GM18870 (cell line): ENCODE measurements at regions not wholly inside any gene's neighbourhood (a gene's known extent, or its start where the extent isn't known, plus 50 kb on each side); places are given as distances from the start of the nearest gene placed in this dataset.
"Not testable (repeated sequence)": the region's sequence is repeated elsewhere in the genome, so short reads cannot be mapped to it uniquely, and the experiment has no call there.

Experiments
- ATAC-seq: cut with Tn5 transposase; IDR thresholded peaks from one replicate; pipeline ENCODE4 v1.9.1; 2021; ENCODE audit warnings: moderate library complexity; ENCODE audit not compliant: unreplicated experiment

DNA sequence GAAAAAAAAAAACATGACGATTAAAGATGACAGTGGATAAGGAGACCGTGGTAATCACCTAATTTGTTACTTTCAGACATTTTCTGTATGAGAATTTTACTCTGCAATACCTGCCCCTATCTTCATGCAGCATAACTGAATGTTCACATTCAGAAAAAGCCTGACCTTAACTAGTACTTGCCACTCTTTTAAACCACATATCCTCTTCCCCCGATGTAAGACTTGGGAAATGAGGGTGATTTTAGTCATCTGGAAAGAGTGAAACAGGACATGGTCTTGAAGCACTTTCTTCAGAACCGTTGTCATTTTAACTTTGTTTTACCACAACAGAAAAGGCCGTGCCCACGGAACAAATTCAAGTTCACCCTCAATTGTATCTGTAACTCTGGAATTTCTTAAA, 318.5 kb downstream of the BCL2L11 start:
- ATAC-seq, result not testable (repeated sequence)

DNA sequence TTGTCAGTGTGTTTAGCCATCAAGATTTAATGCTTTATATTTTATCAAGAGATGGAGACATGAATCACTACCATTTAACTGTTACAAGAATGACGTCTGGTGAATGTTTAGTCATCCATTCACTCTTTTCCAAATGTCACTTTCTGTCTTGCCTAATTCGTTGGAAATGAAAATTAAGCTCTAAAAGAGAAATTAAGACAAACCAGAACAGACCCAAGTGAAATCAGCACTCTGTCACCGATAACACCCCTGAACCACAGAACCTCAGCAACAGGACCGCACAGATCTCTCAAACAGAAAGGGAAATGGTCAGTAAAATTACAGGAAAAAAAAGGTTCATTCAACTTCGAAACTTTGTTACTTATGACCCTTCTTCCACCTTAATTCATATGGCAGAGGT, 320.9 kb downstream of the BCL2L11 start:
- not testable (repeated sequence) for ATAC-seq

GRCh38 chr2:111442767-111443454, 322.2 kb downstream of the BCL2L11 start:
- ATAC-seq, result not testable (repeated sequence)

GRCh38 chr2:111444516-111444915, 323.8 kb downstream of the BCL2L11 start:
- ATAC-seq, result not testable (repeated sequence)

GRCh38 chr2:111445191-111445929, 324.6 kb downstream of the BCL2L11 start:
- ATAC-seq, result not testable (repeated sequence)

DNA sequence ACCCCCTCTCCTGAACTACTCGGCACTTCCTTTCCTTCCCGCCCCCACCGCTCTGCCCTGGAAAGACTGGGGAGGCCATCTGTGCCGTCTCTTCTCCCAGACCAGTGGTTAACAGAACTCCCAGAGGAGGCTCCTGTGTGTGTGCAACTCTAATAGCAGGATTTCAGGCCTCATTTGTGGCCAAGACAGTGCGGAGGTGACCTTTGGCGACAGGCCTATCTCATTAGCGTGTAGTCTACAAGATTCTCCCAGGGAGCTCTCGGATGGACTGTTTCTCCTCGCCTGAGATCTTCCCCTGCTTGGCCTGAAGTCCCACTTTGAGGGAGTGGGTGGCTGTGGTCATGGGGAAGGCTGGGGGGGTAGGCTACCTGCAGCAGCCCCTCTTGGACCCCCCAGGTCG, 325.2 kb downstream of the BCL2L11 start:
- ATAC-seq, result not testable (repeated sequence)

DNA sequence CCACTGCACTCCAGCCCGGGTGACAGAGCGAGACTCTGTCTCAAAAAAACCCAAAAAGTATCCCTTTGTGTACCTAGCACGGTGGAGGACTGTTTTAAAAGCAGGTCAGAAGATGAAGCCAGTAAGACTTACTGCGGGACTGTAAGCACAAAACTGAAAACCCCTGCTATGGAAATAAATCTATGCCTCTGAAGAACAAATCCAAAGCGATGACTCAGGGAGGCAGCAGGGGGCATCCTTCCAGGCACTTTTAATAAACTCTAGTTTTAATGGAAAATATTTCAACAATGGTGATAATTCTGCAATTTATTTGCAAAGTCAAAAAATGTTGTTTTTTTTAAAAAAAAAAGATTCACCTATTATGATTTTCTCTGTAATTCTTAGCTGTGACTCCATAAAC, 326.8 kb downstream of the BCL2L11 start:
- not testable (repeated sequence) for ATAC-seq

DNA sequence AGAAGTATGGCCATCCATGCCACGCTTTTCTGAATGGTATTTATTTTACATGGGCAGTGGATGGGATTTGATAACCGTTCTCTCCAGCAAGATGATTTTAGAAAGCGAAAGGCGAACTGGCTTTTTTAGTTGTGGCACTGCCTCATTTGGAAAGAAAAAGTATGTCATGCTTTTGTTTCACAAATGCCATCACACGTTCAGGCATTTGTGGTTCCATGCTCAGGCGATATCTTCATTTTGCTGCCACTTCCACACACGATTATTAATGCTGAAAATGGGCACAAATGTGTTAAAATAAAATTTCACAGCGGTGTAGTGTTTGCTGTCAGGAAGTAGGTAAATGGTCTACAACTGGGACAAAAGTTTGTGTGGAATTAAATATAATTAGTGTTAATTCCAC, 328.1 kb downstream of the BCL2L11 start:
- ATAC-seq, result not testable (repeated sequence)

DNA sequence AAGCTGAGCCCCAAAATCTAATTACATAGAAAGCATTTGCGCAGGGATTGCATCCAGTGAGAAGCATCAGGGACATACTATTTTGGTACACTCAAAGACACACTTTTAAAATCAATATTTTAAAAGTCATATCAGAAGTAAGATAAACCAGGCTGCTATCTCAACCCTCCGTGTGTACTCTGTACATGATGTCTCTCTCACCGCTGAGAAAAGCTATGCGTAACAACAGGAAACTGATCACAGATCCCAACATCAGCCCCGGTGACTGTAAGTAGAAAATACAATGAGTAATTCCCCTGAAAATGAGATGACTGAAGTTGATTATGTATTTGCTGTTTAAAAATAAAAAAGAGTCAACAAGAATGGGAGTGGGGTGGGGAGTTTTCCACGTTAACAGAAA, 329.8 kb downstream of the BCL2L11 start:
- ATAC-seq, result not testable (repeated sequence)

GRCh38 chr2:111451692-111452199, 331.0 kb downstream of the BCL2L11 start:
- peak; percentile 31 for ATAC-seq

DNA sequence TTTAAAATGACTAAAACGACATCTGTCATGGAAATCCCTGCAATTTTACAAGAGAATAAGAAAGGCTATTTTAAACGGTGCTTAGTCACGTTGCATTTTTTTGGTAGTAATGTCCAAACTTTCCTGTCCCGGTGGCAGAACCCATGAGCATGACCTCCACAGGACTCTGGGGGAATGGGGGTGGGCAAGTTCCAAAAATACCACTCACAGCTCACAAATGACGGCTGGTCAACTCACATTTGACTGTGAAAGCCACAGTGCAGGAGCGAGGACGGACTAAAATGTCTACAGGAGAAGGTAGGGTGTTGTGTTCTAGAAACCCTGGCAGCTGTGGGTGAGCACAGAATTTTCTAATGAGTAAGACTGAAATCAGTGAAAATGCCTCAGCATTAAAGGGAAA, 331.5 kb downstream of the BCL2L11 start:
- ATAC-seq, result peak; percentile 61

- not testable (repeated sequence) for ATAC-seq
Observed at GRCh38 chr2:111453308-111453707, 332.6 kb downstream of the BCL2L11 start.

DNA sequence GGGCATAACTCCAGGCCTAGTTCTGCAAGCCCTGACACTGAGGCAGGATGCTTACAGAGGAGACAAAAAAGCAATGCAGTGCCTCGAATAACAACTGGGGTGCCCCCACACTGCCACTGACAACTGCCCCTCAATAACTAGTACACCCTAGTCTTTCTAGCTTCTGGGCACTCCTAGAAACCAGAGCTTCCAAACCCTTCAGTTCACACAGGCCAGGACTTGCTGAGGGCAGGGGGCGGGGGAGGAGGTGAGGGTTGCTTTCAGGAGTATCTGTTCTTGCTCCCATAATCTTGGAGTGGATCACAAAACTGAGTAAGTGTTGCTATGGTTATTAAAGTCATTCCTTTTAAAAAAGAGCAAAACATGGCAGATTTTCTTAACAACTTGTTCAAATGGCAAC, 333.1 kb downstream of the BCL2L11 start:
- not testable (repeated sequence) for ATAC-seq

DNA sequence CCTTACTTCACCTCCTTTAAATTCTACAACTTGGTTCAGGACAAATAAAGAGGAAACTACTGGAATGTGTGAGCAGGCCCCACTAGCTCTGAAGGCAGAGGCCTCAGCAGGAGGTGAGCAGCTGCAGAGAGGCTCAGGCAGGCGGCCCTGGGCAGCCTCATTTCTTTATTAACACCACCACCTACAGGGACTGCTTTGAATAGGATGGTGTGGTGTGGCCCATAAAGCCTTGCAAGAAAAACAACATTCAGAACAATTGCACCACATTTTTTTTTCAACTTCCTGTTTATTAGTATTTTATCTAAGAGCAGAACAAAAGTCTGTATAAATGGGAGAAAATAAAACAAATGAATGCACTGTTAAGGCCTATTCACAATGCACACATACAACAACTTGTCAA, 333.7 kb downstream of the BCL2L11 start:
- not testable (repeated sequence) for ATAC-seq

DNA sequence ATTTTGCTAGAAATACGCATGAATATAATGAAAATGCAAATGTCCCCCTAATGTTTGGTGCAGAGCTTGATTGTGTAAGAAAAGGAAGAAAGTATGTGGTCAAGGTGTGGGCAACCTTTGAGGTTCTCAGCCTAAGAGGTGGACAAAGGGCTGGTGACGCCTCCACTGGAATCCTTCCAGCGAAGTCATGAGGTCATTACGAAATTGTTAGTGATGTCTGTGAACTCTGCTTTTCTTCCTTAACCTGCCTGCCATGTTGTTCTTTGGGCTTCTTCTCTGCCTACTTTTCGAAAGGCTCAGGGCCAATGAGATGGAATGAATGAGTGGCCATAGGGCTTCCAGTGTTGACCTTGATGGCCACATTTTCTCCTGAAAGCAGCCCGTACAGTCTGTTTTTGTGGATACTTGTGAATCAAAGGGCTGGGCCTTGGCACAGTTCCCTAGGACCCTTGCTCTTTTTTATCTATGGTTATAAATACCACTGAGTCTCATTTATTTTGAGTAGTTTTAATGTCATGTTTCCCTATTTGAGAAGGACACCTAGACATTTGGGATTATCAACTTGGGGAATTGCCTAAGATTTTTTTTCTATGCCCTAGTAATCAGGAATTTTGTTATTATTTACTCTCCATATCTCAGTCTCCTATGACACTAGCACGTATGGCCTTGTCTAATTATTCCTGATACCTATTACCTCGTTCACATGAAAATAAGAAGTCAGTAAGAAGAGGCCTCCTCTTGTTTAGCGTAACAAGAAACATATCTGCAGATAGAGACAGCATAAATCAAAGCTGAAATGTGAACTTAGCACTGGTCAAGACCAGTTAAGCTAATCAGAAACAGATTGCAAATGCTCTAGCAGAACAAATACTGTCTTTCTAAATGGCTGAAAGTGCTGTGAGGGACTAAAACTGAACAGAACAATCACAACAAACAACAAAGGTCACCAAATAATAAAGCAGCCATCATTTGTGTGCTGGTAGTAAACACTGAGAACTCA, 334.6 kb downstream of the BCL2L11 start:
- not testable (repeated sequence) for ATAC-seq

DNA sequence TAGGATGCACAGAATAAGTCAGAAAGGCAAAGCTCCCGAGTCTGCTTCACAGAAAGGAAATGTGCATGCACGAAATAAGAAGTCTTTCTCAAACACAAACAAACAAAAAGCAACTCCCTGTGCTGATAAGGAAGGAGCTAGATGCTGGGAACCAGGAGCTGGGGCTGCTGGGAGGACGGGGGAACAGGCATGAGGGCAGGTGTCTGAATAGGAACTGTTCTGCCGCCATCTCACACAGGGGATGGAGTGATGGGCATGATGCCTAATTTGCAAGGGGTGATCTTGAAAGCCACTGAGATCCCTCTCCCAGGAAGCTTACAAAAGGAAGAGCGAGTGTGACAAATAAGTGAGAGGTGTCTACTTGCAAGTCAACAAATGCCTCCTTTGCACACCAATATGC, 336.5 kb downstream of the BCL2L11 start:
- not testable (repeated sequence) for ATAC-seq

DNA sequence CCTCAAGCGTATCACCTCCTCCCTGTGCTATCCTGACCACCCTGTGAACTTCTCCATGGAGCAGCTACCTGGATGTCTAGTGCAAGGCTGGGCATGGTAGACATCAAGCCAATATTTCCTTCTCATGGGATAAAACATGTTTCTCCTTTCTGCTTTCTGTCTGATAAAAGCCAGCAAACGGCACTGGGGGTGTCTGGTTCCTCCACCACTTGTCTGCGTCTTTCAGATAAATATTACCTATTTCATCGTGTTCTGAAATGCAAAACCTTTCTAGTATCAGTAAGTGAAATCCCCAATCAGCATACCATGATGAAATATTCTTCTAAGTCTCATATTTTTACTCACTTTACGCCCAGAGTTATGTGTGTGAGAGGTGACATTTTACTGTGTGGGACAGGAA, 340.2 kb downstream of the BCL2L11 start:
- ATAC-seq, result not testable (repeated sequence)

- ATAC-seq, result not testable (repeated sequence)
Observed at GRCh38 chr2:111461831-111462230, 341.1 kb downstream of the BCL2L11 start.

DNA sequence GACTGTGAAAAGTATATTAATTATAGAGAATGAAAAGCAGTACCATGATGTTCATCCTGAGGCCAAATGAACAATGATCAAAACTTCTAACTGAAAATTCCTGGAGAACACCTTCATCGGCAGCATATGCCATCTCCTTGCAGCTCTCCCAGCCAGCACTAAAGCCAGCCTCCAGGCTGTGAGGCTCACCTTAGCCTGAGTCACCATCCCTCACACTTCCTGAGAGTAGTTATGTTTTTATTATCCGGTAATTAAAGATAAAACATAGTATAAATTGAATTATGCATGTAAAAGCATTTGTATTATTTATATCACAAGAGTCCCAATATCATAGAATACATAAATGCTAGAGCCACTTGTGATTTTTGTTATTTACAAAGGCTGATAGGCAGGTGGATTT, 341.9 kb downstream of the BCL2L11 start:
- not testable (repeated sequence) for ATAC-seq

DNA sequence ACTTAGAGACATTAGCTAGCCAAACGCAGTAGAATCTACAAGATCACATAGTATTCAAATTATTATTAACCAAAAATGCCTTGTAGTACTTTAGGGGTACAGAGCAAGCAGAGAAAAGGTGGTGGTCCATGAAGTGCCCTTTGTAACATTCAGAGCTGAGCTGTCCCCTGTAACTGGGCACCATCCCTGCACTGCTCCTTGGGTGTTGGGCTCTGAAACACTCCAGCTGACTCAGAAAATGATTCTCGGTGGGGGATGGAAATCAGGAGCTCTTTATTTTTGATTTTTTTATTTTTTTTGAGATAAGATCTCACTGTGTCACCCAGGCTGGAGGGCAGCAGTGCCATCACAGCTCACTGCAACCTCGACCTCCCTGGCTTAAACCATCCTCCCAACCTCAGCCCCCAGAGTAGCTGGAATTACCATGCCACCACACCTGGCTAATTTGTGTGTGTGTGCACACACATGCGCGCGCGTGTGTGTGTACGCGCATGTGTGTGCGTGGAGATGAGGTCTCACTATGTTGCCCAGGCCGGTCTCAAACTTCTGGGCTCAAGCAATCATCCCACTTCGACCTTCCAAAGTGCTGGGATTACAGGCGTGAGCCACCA, 342.6 kb downstream of the BCL2L11 start:
- ATAC-seq, result not testable (repeated sequence)
